Mucosa of stomach (tissue), 1 donor: ENCODE measurements at regions not wholly inside any gene's neighbourhood (a gene's known extent, or its start where the extent isn't known, plus 50 kb on each side); places are given as distances from the start of the nearest gene placed in this dataset.

ENCODE experiments used
- H3K27me3 ChIP-seq: one replicate; pipeline ENCODE4 v1.7.0; 2013; ENCODE audit warnings: mild to moderate bottlenecking, low read length; ENCODE audit not compliant: control insufficient read depth, insufficient read depth
- H3K36me3 ChIP-seq: one replicate; pipeline ENCODE4 v1.7.0; 2013; ENCODE audit warnings: low read length; ENCODE audit not compliant: control insufficient read depth, insufficient read depth
- H3K4me1 ChIP-seq: one replicate; pipeline ENCODE4 v1.7.0; 2013; ENCODE audit warnings: mild to moderate bottlenecking, low read length; ENCODE audit not compliant: control insufficient read depth, insufficient read depth
- H3K4me3 ChIP-seq: one replicate; pipeline ENCODE4 v1.7.0; 2013; ENCODE audit warnings: low read length
- H3K9ac ChIP-seq: one replicate; pipeline ENCODE4 v1.7.0; 2013; ENCODE audit warnings: mild to moderate bottlenecking, low read length, moderate library complexity
- H3K9me3 ChIP-seq: one replicate; pipeline ENCODE4 v1.7.0; 2013; ENCODE audit warnings: mild to moderate bottlenecking, low read length, moderate library complexity; ENCODE audit not compliant: control insufficient read depth
- donor health status: Pancreatic carcinoma.

DNA sequence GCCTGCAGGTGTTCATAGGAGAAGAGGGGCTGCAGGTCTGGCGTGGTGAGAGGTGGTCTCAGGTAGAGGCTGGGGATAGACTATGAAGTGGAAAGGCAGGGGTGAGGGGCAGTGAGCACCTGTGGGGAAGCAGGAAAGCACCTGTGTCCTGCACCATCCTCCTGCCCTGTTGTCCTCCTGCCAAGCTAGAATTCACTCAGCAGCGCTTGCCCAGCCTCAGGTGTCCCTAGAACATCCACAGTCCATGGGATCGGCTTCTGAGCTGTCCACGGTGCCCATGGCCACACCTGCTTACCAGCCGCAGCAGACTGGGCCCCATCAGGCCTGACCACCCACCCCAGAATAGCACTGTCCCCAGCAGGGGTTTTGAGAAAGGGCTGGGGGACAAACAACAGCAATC lies 456.2 kb upstream of the SULF2 start:
- Histone ChIP-seq H3K9ac (no peak overlapping the region), H3K27me3 (no peaks in the 10 kb centered on the region), H3K4me1 (no peaks in the 10 kb centered on the region), H3K4me3 (no peak overlapping the region), H3K36me3 (no peaks in the 10 kb centered on the region), H3K9me3 (no peaks in the 10 kb centered on the region)

DNA sequence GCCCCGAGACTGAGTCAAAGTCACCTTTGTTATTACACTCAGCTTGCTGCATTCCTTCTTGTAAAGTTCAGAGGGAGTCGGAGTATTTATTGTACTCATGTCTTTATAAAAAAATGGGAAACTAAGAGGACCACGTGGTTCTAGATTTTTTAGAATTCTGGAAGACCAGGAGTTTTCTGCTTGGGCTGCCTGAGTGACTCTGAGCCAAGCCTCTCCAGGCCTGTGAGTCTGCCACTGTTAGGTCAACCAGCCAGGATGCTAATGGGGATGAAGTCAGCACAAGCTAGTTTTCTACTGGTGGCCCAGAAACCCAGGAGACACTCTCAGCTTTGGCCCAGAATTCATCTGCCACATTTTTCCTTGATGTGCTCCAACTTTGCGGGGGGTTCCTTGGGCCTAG lies 453.5 kb upstream of the SULF2 start:
- Histone ChIP-seq H3K27me3 (no peaks in the 10 kb centered on the region), H3K9me3 (no peaks in the 10 kb centered on the region), H3K4me1 (no peaks in the 10 kb centered on the region), H3K4me3 (no peak overlapping the region), H3K36me3 (no peaks in the 10 kb centered on the region), H3K9ac (no peak overlapping the region)

DNA sequence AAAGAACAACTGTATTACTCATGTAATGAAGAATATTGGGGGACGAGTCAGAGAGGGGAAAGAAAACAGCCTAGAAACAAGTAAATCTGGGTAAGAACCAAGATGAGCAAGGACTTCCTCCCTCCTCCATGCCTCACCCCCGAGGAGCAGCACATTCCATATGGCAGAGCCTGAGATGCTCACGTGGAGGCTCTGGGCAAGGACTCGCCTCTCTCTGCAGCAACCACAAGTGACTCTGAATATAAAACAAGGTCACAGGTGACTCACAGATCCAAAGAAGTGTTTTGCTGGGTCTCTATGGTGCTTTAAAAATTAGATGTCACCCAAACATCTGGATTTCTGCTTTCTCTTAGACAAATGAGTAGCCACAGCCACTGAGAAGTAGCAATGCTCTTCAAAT lies 453.0 kb upstream of the SULF2 start:
- no peaks in the 10 kb centered on the region for H3K36me3 ChIP-seq
- no peaks in the 10 kb centered on the region for H3K4me1 ChIP-seq
- H3K9ac ChIP-seq = no peak overlapping the region
- no peaks in the 10 kb centered on the region for H3K9me3 ChIP-seq
- H3K27me3 ChIP-seq = no peaks in the 10 kb centered on the region
- no peak overlapping the region for H3K4me3 ChIP-seq

DNA sequence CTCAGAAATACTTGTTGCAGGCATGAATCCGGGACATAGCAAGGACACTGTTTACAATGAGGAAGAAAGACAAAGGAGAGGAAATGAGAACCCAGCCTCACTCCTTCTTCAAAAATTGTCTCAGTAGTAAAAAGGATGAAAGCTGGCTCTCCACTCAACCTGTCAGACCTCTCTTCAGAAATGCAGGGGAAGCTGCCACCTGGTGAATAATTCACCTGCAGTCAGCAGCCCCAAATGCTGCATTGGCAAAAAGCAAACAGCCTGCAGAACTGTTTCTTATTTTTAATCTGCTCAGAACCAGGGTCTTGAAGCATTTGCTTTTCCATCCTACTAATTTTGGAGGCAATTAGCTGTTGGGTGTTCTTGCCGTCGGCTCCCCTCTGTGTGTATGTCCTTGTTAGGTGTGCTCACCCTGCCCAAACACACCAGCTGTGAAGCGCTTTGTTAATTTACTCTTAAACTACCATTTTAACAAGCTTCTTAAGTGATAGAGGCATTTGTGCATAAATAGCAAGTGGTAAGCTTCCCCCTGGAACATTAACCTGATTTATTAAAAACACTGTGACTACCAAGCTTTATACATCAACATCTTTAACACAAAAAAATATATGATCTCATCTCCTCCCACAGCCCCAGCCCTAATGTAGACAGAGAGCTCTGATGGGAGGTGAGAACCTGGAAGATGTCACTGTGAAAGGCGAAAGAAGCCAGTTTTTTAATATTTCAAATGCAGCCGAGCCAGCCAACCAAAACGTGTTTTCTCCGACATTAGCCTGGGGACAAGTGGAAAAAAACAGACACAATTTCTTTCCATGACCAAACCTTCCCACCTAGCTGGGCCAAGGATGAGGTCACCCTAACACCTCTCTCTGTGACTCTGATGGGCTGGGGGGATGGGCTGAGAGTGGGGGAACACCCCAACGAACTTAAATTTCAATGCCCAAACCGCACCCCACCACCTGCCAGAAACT lies 451.0 kb upstream of the SULF2 start:
- H3K4me3 ChIP-seq = no peak overlapping the region
- no peak overlapping the region for H3K9ac ChIP-seq
- no peaks in the 10 kb centered on the region for H3K4me1 ChIP-seq
- no peaks in the 10 kb centered on the region for H3K27me3 ChIP-seq
- no peaks in the 10 kb centered on the region for H3K9me3 ChIP-seq
- no peaks in the 10 kb centered on the region for H3K36me3 ChIP-seq

DNA sequence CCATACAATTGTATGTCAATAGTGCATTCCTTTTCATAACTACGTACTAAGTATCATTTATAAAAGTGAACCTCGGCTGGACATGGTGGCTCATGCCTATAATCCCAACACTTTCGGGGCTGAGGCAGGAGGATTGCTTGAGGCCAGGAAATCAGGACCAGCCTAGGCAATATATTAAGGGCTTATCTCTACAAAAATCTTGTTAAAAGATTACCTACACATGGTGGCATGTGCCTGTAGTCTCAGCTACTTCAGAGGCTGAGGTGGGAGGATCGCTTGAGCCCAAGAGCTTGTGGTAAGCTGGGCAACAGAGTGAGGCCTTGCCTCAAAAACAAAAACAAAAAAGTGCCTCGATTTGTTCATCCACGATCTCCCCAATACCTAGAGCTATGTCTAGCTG lies 449.7 kb upstream of the SULF2 start:
- H3K27me3 ChIP-seq = peaks cover 3% of the 10 kb centered on the region
- no peaks in the 10 kb centered on the region for H3K4me1 ChIP-seq
- H3K36me3 ChIP-seq = no peaks in the 10 kb centered on the region
- no peaks in the 10 kb centered on the region for H3K9me3 ChIP-seq
- H3K9ac ChIP-seq = no peak overlapping the region
- no peak overlapping the region for H3K4me3 ChIP-seq

DNA sequence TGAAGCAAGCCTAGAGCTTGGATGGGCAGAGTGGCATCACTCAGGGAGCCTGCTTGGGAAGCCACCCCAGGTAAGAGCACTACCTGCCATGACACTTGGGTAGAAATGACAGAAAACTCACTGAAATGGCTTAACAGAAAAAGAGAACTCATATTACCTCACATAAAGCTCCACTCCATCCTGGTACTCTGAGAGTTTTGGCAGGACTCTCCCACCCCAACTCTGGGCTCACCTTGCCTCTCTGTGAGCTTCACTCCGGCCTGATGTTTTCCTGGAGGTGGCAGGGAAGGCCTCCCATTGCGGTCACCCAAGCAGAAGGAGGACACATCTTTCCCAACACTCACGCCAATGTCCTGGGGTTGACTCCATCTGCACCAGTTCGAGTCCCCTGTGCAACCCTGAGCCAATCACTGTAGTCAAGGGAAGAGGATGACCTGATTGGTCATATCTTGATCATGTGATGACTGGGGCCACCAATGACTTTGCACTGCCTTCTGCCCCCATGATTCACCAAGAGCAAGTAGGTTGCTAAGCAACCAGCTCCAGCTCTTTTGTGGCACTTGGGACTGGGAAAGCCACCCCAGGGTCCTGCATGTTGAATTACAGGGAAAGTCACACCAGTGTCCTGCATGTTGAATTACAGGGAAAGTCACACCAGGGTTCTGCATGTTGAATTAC lies 446.1 kb upstream of the SULF2 start:
- no peaks in the 10 kb centered on the region for H3K9me3 ChIP-seq
- H3K27me3 ChIP-seq = peaks cover 3% of the 10 kb centered on the region
- no peaks in the 10 kb centered on the region for H3K36me3 ChIP-seq
- no peak overlapping the region for H3K4me3 ChIP-seq
- H3K4me1 ChIP-seq = no peaks in the 10 kb centered on the region
- H3K9ac ChIP-seq = no peak overlapping the region

DNA sequence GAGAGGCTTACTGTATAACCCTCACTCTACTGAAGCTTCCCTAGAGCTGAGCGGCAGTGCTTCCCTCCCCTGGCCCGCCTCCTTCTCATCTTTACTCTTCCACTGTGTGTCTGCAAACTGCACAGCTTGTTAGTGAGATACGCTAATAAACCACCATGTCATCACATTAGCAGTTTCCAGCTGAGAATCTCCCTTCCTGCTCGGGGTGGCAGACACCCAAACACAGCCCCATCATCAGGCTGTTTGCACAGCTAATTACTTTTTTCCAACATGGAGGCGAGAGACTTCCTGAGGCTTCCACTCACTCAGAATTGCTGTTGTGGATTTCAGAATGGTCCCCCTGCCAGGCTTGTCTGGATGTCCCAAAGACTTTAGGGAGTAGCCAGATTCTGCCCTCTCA lies 444.9 kb upstream of the SULF2 start:
- no peaks in the 10 kb centered on the region for H3K4me1 ChIP-seq
- H3K27me3 ChIP-seq = peaks cover 3% of the 10 kb centered on the region
- H3K4me3 ChIP-seq = no peak overlapping the region
- H3K9me3 ChIP-seq = no peaks in the 10 kb centered on the region
- no peaks in the 10 kb centered on the region for H3K36me3 ChIP-seq
- H3K9ac ChIP-seq = no peak overlapping the region

DNA sequence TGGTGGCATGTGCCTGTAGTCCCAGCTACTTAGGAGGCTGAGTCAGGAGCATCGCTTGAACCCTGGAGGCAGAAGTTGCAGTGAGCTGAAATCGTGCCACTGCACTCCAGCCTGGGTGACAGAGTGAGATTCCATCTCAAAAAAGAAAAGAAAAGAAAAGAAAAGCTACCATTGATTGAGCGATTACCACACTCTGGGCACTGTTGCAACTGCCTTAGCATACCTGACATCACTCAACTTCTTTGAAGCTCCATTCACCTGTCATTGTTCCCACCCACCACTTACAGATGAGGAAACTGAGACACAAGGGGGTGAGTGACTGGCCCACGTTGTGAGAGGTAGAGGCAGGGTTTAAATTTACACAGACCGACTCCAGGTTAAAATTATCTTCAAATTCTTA lies 442.1 kb upstream of the SULF2 start:
- peaks cover 8% of the 10 kb centered on the region for H3K27me3 ChIP-seq
- no peak overlapping the region for H3K9ac ChIP-seq
- H3K9me3 ChIP-seq = no peaks in the 10 kb centered on the region
- H3K4me3 ChIP-seq = no peak overlapping the region
- H3K36me3 ChIP-seq = no peaks in the 10 kb centered on the region
- no peaks in the 10 kb centered on the region for H3K4me1 ChIP-seq

DNA sequence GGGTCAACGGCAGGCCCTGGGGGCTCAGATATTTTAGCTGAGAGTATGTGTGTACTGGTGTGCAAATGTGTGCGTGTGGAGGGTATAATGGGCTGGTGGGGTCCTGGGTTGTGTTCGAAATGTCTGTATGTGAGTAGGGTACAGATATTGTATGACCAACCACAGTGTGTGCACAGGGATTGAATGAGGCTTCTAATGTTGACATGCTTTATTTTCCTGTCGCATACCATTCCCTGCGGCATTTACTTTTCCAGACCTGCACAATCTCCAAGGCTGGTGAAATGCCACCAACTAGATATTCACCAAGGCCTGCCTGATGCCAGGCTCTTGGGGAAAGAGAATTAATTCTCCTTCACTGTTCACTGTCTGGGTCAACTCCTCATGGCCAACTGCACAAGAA lies 441.4 kb upstream of the SULF2 start:
- H3K4me3 ChIP-seq = no peak overlapping the region
- H3K4me1 ChIP-seq = no peaks in the 10 kb centered on the region
- H3K27me3 ChIP-seq = peaks cover 8% of the 10 kb centered on the region
- no peaks in the 10 kb centered on the region for H3K36me3 ChIP-seq
- no peak overlapping the region for H3K9ac ChIP-seq
- H3K9me3 ChIP-seq = no peaks in the 10 kb centered on the region

DNA sequence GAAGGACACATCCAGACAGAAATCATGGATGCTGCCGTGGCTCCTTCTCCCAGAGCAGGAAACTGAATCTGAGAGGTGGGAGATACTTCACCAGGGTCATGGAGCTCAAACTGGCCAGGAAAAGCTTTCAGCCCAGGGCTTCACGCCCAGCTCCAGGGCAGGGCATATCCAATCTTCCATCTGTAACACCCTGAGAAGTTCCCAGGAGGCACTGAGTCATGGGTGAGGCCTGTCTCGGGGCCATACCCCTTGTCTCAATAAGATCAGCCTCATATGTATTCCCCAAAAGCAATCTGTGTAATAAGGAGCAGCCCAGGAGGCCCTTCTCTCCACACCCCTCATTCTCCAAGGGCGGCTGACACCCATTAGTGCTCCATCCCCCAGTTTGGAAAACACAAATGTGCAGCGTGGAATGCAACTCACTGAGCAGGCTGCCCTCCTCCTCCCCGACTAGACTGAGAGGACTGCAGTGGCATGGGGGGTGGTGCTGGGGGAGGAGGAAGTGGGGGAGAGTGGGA lies 439.3 kb upstream of the SULF2 start:
- no peaks in the 10 kb centered on the region for H3K9me3 ChIP-seq
- no peaks in the 10 kb centered on the region for H3K36me3 ChIP-seq
- no peak overlapping the region for H3K9ac ChIP-seq

DNA sequence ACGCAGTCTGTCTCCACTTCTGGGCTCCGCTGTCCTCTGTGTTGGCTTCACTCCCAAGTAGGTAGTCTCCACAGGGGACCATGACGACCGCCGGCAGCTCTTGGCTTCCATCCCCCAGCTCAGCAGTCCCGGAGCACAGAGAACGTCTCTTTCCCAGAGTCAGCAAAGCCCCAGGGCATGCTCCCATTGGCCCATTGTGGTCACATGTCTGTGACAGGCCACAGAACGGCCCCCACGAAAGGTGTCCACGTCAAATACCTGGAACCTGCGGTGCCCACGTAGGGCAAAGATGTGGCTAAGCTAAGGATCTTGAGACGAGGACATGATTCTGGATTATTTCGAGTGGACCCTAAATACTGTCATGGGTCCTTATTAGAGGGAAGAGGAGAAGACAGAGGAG lies 438.4 kb upstream of the SULF2 start:
- Histone ChIP-seq H3K36me3 (no peaks in the 10 kb centered on the region), H3K9me3 (no peaks in the 10 kb centered on the region), H3K4me3 (no peak overlapping the region), H3K4me1 (no peaks in the 10 kb centered on the region), H3K9ac (no peak overlapping the region), H3K27me3 (peaks cover 5% of the 10 kb centered on the region)

More for the DNA sequence above, 439.3 kb upstream of the SULF2 start:
- Histone ChIP-seq H3K4me3 (no peak overlapping the region), H3K27me3 (peaks cover 5% of the 10 kb centered on the region), H3K4me1 (no peaks in the 10 kb centered on the region)

DNA sequence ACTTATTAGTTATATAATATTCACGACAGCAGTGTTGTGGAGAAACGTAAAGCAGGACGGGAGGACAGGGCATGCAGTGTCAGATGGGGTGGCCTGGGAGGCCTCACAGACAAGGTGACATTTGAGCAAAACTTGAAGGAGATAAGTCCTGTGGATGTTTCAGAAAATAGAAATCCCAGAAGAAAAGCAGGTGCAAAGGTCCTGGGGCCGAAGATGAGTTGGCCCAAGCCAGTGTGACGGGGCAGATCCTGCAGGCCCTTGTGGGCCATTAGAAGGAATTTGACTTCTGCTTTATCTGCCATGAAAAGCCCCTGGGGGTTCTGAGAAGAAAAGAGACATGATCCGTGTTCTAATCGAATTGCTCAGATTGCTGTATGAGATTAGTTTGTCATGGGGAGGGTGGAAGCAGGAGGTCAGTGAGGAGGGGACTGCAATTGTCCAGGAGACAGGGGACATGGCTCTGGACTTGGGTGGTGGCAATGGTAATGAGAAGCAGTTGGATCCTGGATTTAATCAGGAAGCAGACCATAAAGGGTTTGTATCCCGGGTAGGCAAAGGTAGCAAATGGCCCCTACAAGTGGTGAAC lies 437.4 kb upstream of the SULF2 start:
- peaks cover 5% of the 10 kb centered on the region for H3K27me3 ChIP-seq
- H3K4me1 ChIP-seq = no peaks in the 10 kb centered on the region
- H3K9me3 ChIP-seq = no peaks in the 10 kb centered on the region
- H3K4me3 ChIP-seq = no peak overlapping the region
- H3K36me3 ChIP-seq = no peaks in the 10 kb centered on the region
- H3K9ac ChIP-seq = no peak overlapping the region
